Epithelial cell of proximal tubule (primary cell): ENCODE measurements at regions not wholly inside any gene's neighbourhood (a gene's known extent, or its start where the extent isn't known, plus 50 kb on each side); places are given as distances from the start of the nearest gene placed in this dataset.

Source experiments
- DNase-seq: peaks from one replicate; pipeline ENCODE4 v3.0.0-alpha.2; 2011; ENCODE audit warnings: low read depth
- H3K4me3 ChIP-seq: 2 replicates; pipeline ENCODE4 v1.5.1; 2011; ENCODE audit warnings: low read depth, mild to moderate bottlenecking, low read length
- CTCF ChIP-seq: conservative IDR thresholded peaks from 2 replicates; pipeline ENCODE4 v1.5.1; 2012; ENCODE audit warnings: low read depth, mild to moderate bottlenecking, low read length

GRCh38 chr13:73987618-73988017 is 146.6 kb downstream of the KLF12 start:
- no peak overlapping the region for H3K4me3 ChIP-seq
- no peak for TF ChIP-seq CTCF
- DNase-seq, result no peak

- no peak for DNase-seq
- H3K4me3 ChIP-seq, result no peak overlapping the region
- TF ChIP-seq CTCF, result no peak
Observed at GRCh38 chr13:73985783-73986182, 148.4 kb downstream of the KLF12 start.

GRCh38 chr13:73984949-73985691 is 149.1 kb downstream of the KLF12 start:
- no peak for TF ChIP-seq CTCF
- no peak for DNase-seq

GRCh38 chr13:73984201-73984600 is 150.0 kb downstream of the KLF12 start:
- no peak for TF ChIP-seq CTCF
- no peak for DNase-seq
- no peak overlapping the region for H3K4me3 ChIP-seq

More at GRCh38 chr13:73984949-73985691, 149.1 kb downstream of the KLF12 start:
- H3K4me3 ChIP-seq, result no peak overlapping the region

GRCh38 chr13:73983109-73983508 is 151.1 kb downstream of the KLF12 start:
- no peak for TF ChIP-seq CTCF
- no peak for DNase-seq
- H3K4me3 ChIP-seq, result no peak overlapping the region

GRCh38 chr13:73981595-73981994 is 152.6 kb downstream of the KLF12 start:
- H3K4me3 ChIP-seq, result no peak overlapping the region
- TF ChIP-seq CTCF, result no peak
- no peak for DNase-seq

GRCh38 chr13:73975767-73976166 is 158.4 kb downstream of the KLF12 start:
- no peak for TF ChIP-seq CTCF
- DNase-seq, result no peak
- H3K4me3 ChIP-seq, result no peak overlapping the region
